ENCODE measurements at regions not wholly inside any gene's neighbourhood (a gene's known extent, or its start where the extent isn't known, plus 50 kb on each side); places are given as distances from the start of the nearest gene placed in this dataset.

DNA sequence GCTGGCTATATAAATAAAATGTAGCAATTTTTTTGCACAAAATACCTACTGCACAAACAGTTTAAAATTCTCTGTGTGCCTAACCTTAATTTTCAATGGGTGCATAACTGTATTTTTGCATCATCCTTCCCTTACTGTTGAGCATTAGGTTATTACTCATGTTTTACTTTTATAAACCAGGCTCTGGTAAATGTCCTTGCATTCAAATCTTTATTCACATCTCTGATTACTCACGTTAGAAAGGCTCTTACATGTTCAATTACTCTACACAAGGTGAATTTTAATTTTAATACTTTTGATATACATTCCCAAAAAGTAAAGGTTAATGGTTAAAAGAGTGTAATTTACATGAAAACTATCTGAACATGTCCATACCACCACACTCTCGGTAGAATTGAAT, 246.1 kb downstream of the PRELID2 start:
- no peak overlapping the region for H3K27ac ChIP-seq
- no peak overlapping the region for H3K4me3 ChIP-seq
- no peaks in the 10 kb centered on the region for H3K27me3 ChIP-seq
- H3K36me3 ChIP-seq, result no peaks in the 10 kb centered on the region
- intact Hi-C loops (cut with DNase I), result no loop called here
- DNase-seq (no peak), ATAC-seq (no peak)
- H3K9me3 ChIP-seq, result no peaks in the 10 kb centered on the region
- TF ChIP-seq, protein P1, sequence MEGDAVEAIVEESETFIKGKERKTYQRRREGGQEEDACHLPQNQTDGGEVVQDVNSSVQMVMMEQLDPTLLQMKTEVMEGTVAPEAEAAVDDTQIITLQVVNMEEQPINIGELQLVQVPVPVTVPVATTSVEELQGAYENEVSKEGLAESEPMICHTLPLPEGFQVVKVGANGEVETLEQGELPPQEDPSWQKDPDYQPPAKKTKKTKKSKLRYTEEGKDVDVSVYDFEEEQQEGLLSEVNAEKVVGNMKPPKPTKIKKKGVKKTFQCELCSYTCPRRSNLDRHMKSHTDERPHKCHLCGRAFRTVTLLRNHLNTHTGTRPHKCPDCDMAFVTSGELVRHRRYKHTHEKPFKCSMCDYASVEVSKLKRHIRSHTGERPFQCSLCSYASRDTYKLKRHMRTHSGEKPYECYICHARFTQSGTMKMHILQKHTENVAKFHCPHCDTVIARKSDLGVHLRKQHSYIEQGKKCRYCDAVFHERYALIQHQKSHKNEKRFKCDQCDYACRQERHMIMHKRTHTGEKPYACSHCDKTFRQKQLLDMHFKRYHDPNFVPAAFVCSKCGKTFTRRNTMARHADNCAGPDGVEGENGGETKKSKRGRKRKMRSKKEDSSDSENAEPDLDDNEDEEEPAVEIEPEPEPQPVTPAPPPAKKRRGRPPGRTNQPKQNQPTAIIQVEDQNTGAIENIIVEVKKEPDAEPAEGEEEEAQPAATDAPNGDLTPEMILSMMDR (IDR thresholded peaks at IDR 0.05), result no peak
- H3K4me1 ChIP-seq, result no peaks in the 10 kb centered on the region

DNA sequence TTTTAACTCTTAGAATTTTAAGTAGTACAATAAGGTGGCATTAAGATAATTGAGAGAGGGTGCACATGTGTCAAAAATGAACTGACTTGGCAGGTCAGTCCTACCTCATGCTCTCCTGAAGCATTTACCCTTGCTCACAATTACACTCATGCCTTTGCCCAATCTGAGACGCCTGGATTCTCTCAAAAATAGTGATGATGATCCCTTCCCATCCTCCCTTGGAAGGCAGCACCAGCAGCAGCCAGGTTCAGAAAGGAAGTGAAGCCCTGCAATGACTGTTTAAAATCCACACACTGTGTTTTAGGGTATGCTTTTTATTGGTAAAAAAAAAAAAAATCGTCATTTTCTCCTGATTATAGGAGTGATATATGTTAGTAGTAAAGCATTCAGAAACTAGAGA, 246.6 kb downstream of the PRELID2 start:
- ATAC-seq (no peak), DNase-seq (no peak)
- TF ChIP-seq, protein P1 (IDR thresholded peaks at IDR 0.05), result no peak
- no peak overlapping the region for H3K4me3 ChIP-seq
- no peaks in the 10 kb centered on the region for H3K36me3 ChIP-seq
- no peaks in the 10 kb centered on the region for H3K27me3 ChIP-seq
- H3K4me1 ChIP-seq, result no peaks in the 10 kb centered on the region
- no peak overlapping the region for H3K27ac ChIP-seq
- intact Hi-C loops (cut with DNase I), result no loop called here
- peaks cover 0 to 2% of the 10 kb centered on the region in 2 donors for H3K9me3 ChIP-seq

DNA sequence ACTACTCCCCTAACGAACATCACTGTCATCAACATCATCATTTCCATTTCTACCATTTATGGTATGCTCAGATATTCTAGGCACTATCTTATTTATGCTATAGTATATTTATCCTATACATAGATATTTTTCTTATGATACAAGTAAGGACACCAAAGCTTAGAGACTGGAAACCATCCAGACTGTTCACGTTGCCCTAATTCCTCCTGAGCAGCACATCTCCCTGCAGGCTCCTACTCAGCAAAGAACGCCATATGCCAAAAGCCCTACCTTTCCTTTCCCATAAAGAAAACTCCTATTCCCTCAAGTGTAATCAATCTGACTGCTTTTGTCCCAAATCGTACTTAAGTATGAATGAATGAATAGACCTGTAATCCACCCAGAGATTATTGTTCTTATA, 247.0 kb downstream of the PRELID2 start:
- intact Hi-C loops (cut with DNase I), result no loop called here
- DNase-seq, result no peak
- no peak for ATAC-seq

DNA sequence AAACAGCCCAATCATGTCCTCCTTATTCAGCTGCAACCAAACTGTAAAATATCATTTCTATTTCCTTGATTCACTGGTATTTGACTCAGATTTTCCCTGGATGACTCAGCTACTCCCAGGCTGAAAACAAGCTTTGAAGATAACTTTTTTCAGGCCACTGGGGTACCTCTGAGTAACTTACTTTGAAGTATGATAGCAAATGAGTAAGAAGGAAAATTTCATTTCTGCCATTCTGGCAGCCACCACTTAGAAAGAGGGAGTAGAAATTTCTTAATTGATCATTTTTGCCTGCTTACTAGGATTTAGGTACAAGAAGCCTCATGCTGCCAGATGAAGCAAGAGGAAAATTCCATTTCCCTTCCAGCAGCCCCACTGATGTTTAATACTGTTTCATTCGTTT, 247.4 kb downstream of the PRELID2 start:
- DNase-seq (no peak), ATAC-seq (peak; percentile 44)

More for the DNA sequence above, 247.0 kb downstream of the PRELID2 start:
- Histone ChIP-seq H3K4me1 (no peaks in the 10 kb centered on the region), H3K27ac (no peak overlapping the region), H3K36me3 (no peaks in the 10 kb centered on the region), H3K27me3 (no peaks in the 10 kb centered on the region), H3K4me3 (no peak overlapping the region), H3K9me3 (peaks cover 0 to 6% of the 10 kb centered on the region in 2 donors)
- TF ChIP-seq, protein P1 (IDR thresholded peaks at IDR 0.05), result no peak

DNA sequence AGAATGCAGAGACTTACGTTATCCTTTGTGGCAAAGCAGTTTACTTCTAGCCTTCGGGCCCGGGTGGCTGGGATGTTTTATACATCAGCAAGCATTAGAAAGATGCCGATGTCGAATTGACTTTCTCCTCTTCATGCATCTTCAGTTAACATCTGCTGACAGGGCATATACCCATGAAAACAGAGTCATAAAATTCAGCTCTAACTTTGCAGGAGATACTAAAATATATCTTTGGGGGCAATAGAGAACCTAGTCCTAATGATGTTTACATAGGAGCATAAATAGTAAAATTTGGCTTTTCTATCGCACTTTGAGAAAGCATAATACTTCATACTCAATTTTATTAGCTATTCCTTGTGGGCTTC, 247.9 kb downstream of the PRELID2 start:
- Histone ChIP-seq H3K4me1 (no peaks in the 10 kb centered on the region), H3K27me3 (no peaks in the 10 kb centered on the region), H3K4me3 (no peak overlapping the region), H3K27ac (no peak overlapping the region), H3K36me3 (no peaks in the 10 kb centered on the region), H3K9me3 (peaks cover 0 to 6% of the 10 kb centered on the region in 2 donors)
- intact Hi-C loops (cut with DNase I), result no loop called here
- DNase-seq (no peak), ATAC-seq (no peak)
- TF ChIP-seq, protein P1 (IDR thresholded peaks at IDR 0.05), result no peak

More for the DNA sequence above, 247.4 kb downstream of the PRELID2 start:
- H3K4me1 ChIP-seq, result no peaks in the 10 kb centered on the region
- no peak overlapping the region for H3K4me3 ChIP-seq
- H3K27me3 ChIP-seq, result no peaks in the 10 kb centered on the region
- H3K27ac ChIP-seq, result no peak overlapping the region
- H3K9me3 ChIP-seq, result peaks cover 0 to 6% of the 10 kb centered on the region in 2 donors
- H3K36me3 ChIP-seq, result no peaks in the 10 kb centered on the region
- intact Hi-C loops (cut with DNase I), result no loop called here
- TF ChIP-seq, protein P1 (IDR thresholded peaks at IDR 0.05), result no peak

All from left lung (tissue), 4 donors.